ENCODE measurements at regions not wholly inside any gene's neighbourhood (a gene's known extent, or its start where the extent isn't known, plus 50 kb on each side); places are given as distances from the start of the nearest gene placed in this dataset.

- peaks cover 11% of the 10 kb centered on the region for H3K4me1 ChIP-seq (ENCODE audit: insufficient read depth, low read length)
- no peak overlapping the region for H3K9ac ChIP-seq (ENCODE audit: low read length)
Observed at GRCh38 chr6:113055061-113055460, 707.9 kb downstream of the RFPL4B start.

GRCh38 chr6:113055998-113056397 is 708.9 kb downstream of the RFPL4B start:
- no peak for FAIRE-seq
- Histone ChIP-seq H3K27ac (ENCODE audit: low read depth, low read length) (no peak overlapping the region), H4K20me1 (ENCODE audit: insufficient read depth, low read length) (no peaks in the 10 kb centered on the region), H3K4me2 (ENCODE audit: low read length) (no peak overlapping the region), H3K9ac (ENCODE audit: low read length) (no peak overlapping the region), H3K27me3 (ENCODE audit: insufficient read depth, low read length) (no peaks in the 10 kb centered on the region), H2AFZ (ENCODE audit: low read depth, low read length) (no peak overlapping the region), H3K79me2 (ENCODE audit: insufficient read depth, low read length) (no peaks in the 10 kb centered on the region), H3K9me3 (ENCODE audit: insufficient read depth, low read depth, low read length) (no peaks in the 10 kb centered on the region), H3K4me1 (ENCODE audit: insufficient read depth, low read length) (peaks cover 2% of the 10 kb centered on the region), H3K4me3 (ENCODE audit: insufficient read depth, low read depth, low read length) (no peak overlapping the region), H3K36me3 (ENCODE audit: insufficient read depth, low read length) (no peaks in the 10 kb centered on the region)
- H3K27me3 Mint-ChIP-seq (ENCODE audit: low read depth, unreplicated experiment), result no peaks in the 10 kb centered on the region
- TF ChIP-seq CTCF (IDR thresholded peaks at IDR 0.05; ENCODE audit: insufficient read depth, low read depth, low read length), result no peak
- TF ChIP-seq EZH2 (IDR thresholded peaks at IDR 0.05; ENCODE audit: insufficient read depth, low read length), result no peak
- H3K4me1 Mint-ChIP-seq (ENCODE audit: low read depth, unreplicated experiment), result peaks cover 1% of the 10 kb centered on the region
- H3K27ac Mint-ChIP-seq (ENCODE audit: unreplicated experiment), result no peak overlapping the region
- no peak overlapping the region for H3K4me3 Mint-ChIP-seq (ENCODE audit: unreplicated experiment)
- no peak for DNase-seq (ENCODE audit: low read depth)
- H3K9me3 Mint-ChIP-seq (ENCODE audit: unreplicated experiment), result no peaks in the 10 kb centered on the region
- H3K36me3 Mint-ChIP-seq (ENCODE audit: low read depth, unreplicated experiment), result no peaks in the 10 kb centered on the region

More at GRCh38 chr6:113055061-113055460, 707.9 kb downstream of the RFPL4B start:
- Mint-ChIP-seq H3K36me3 (ENCODE audit: low read depth, unreplicated experiment) (no peaks in the 10 kb centered on the region), H3K27ac (ENCODE audit: unreplicated experiment) (no peak overlapping the region), H3K4me1 (ENCODE audit: low read depth, unreplicated experiment) (peaks cover 7% of the 10 kb centered on the region), H3K27me3 (ENCODE audit: low read depth, unreplicated experiment) (no peaks in the 10 kb centered on the region), H3K9me3 (ENCODE audit: unreplicated experiment) (no peaks in the 10 kb centered on the region), H3K4me3 (ENCODE audit: unreplicated experiment) (no peak overlapping the region)
- Histone ChIP-seq H3K27ac (ENCODE audit: low read depth, low read length) (no peak overlapping the region), H3K36me3 (ENCODE audit: insufficient read depth, low read length) (no peaks in the 10 kb centered on the region), H3K27me3 (ENCODE audit: insufficient read depth, low read length) (no peaks in the 10 kb centered on the region), H3K79me2 (ENCODE audit: insufficient read depth, low read length) (no peaks in the 10 kb centered on the region), H3K4me2 (ENCODE audit: low read length) (no peak overlapping the region), H3K4me3 (ENCODE audit: insufficient read depth, low read depth, low read length) (no peak overlapping the region), H3K9me3 (ENCODE audit: insufficient read depth, low read depth, low read length) (no peaks in the 10 kb centered on the region), H2AFZ (ENCODE audit: low read depth, low read length) (no peak overlapping the region), H4K20me1 (ENCODE audit: insufficient read depth, low read length) (no peaks in the 10 kb centered on the region)
- DNase-seq (ENCODE audit: low read depth), result no peak
- TF ChIP-seq CTCF (IDR thresholded peaks at IDR 0.05; ENCODE audit: insufficient read depth, low read depth, low read length) (no peak), EZH2 (IDR thresholded peaks at IDR 0.05; ENCODE audit: insufficient read depth, low read length) (no peak)
- peak; percentile 13 for FAIRE-seq

- DNase-seq (ENCODE audit: low read depth) (peak; percentile 12), FAIRE-seq (no peak)
- no peaks in the 10 kb centered on the region for H3K27me3 ChIP-seq (ENCODE audit: insufficient read depth, low read length)
- no peaks in the 10 kb centered on the region for H3K4me1 ChIP-seq (ENCODE audit: insufficient read depth, low read length)
- no peaks in the 10 kb centered on the region for H3K9me3 ChIP-seq (ENCODE audit: insufficient read depth, low read depth, low read length)
- TF ChIP-seq EZH2 (IDR thresholded peaks at IDR 0.05; ENCODE audit: insufficient read depth, low read length) (no peak), CTCF (IDR thresholded peaks at IDR 0.05; ENCODE audit: insufficient read depth, low read depth, low read length) (no peak)
- H2AFZ ChIP-seq (ENCODE audit: low read depth, low read length), result no peak overlapping the region
- no peak overlapping the region for H3K9ac ChIP-seq (ENCODE audit: low read length)
- Mint-ChIP-seq H3K27ac (ENCODE audit: unreplicated experiment) (no peak overlapping the region), H3K4me1 (ENCODE audit: low read depth, unreplicated experiment) (no peaks in the 10 kb centered on the region), H3K36me3 (ENCODE audit: low read depth, unreplicated experiment) (no peaks in the 10 kb centered on the region), H3K4me3 (ENCODE audit: unreplicated experiment) (no peak overlapping the region), H3K9me3 (ENCODE audit: unreplicated experiment) (no peaks in the 10 kb centered on the region), H3K27me3 (ENCODE audit: low read depth, unreplicated experiment) (no peaks in the 10 kb centered on the region)
- H3K4me3 ChIP-seq (ENCODE audit: insufficient read depth, low read depth, low read length), result no peak overlapping the region
- H3K36me3 ChIP-seq (ENCODE audit: insufficient read depth, low read length), result no peaks in the 10 kb centered on the region
- no peaks in the 10 kb centered on the region for H4K20me1 ChIP-seq (ENCODE audit: insufficient read depth, low read length)
- no peak overlapping the region for H3K4me2 ChIP-seq (ENCODE audit: low read length)
- no peaks in the 10 kb centered on the region for H3K79me2 ChIP-seq (ENCODE audit: insufficient read depth, low read length)
- no peak overlapping the region for H3K27ac ChIP-seq (ENCODE audit: low read depth, low read length)
Observed at GRCh38 chr6:113057567-113058053, 710.5 kb downstream of the RFPL4B start.
